GM19023 (cell line): ENCODE measurements at regions not wholly inside any gene's neighbourhood (a gene's known extent, or its start where the extent isn't known, plus 50 kb on each side); places are given as distances from the start of the nearest gene placed in this dataset.
"Not testable (repeated sequence)": the region's sequence is repeated elsewhere in the genome, so short reads cannot be mapped to it uniquely, and the experiment has no call there.

Experiments
- ATAC-seq: cut with Tn5 transposase; IDR thresholded peaks from one replicate; pipeline ENCODE4 v1.9.1; 2021; ENCODE audit warnings: mild to moderate bottlenecking, moderate library complexity; ENCODE audit not compliant: unreplicated experiment

DNA sequence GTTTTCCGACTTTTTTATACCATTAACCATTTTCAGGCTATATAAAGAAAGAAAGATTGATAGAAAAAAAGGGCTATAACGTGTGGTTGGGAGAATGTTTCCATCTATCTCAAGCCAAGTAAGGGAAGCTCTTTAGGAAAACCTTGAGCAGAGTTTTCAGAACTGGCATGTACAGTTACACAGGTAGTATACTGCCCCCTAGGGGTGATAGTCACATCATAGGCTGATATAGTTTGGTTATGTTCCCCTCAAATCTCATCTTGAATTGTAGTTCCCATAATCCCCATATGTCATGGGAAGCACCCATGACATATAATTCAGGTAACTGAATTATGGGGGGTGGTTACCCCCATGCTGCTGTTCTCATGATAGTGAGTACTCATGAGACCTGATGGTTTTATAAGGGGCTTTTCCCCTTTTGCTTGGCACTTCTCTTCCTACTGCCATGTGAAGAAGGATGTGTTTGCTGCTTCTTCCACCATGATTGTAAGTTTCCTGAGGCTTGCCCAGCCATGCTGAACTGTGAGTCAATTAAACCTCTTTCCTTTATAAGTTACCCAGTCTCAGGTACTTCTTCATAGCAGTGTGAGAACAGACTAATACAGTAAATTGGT, 186.8 kb downstream of the TMA16 start:
- peak; percentile 80 for ATAC-seq

- ATAC-seq, result no peak
These were observed 194.4 kb downstream of the TMA16 start for GRCh38 chr4:163688856-163689255.

DNA sequence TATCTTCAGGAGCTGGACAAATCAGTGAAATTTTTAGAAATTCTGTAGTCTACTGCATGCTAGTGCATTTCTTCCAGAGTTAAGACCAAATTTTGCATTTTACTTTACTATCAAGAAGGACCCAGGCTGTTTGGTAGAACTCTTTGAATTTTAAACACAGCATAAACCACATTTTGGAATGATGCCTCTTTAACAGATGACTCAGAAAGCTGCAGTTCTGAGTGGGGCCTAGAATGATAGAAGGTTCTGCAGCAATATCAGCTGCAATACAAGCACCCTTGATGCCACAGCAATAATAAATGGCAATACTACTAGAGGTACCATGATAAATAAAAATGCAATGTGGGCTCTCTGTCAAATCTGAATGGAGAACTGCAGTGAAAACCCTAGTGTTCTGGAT, 198.7 kb downstream of the TMA16 start:
- no peak for ATAC-seq

- ATAC-seq, result no peak
These were observed 199.3 kb downstream of the TMA16 start for GRCh38 chr4:163693776-163694175.

GRCh38 chr4:163694385-163694784, 199.9 kb downstream of the TMA16 start:
- no peak for ATAC-seq

DNA sequence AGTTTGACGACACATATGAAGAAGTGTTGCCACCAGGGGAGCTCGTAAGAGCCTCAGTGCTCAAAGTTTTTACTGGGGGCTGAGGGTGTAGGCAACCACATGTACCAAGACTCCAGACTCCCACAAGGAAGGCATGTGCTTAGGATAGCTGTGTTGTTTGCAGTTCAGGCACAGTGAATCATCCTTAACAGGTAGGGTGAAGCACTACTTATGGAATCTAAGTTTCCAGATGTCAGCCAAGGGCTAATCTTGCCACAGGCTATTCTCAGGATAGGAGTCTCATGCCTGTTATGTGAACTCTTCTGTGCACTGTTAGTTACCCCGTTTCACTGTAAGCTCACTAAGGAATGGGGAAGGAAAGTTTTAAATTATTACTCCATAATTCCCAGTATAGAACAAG, 202.6 kb downstream of the TMA16 start:
- no peak for ATAC-seq

DNA sequence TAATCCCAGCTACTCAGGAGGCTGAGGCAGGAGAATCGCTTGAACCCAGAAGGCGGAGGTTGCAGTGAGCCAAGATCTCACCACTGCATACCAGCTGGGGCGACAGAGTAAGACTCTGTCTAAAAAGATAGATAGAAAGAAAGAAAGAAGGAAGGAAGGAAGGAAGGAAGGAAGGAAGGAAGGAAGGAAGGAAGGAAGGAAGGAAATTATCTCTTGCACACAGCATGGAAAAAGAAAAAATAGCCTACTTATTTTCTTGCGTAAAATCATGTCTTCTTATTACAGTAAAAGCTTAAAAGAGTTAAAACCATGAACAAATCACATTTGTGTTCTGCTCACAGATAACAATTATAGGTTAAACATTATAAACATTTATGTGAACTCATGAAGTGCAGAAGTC, 205.9 kb downstream of the TMA16 start:
- not testable (repeated sequence) for ATAC-seq

GRCh38 chr4:163701916-163702315, 207.4 kb downstream of the TMA16 start:
- ATAC-seq, result peak; percentile 96

GRCh38 chr4:163702736-163703135, 208.2 kb downstream of the TMA16 start:
- ATAC-seq, result no peak

DNA sequence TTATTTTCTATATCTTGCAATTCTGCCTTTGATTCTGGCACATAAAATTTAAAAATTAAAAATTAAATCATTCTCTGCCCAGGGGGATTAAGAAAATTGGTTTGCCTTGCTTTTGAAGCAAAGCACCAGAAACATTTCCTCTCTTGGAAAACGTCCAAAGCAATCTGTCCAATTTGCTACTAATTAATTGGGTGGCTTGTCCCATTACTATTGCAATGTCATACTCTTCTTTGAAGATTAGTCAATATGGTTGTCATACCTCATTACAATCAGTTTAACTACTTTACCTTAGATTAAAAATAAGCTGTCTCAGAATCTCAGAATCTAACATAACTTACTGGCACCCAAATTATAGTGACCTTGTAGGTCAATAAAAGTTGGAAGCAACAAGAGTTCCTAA, 208.8 kb downstream of the TMA16 start:
- no peak for ATAC-seq

DNA sequence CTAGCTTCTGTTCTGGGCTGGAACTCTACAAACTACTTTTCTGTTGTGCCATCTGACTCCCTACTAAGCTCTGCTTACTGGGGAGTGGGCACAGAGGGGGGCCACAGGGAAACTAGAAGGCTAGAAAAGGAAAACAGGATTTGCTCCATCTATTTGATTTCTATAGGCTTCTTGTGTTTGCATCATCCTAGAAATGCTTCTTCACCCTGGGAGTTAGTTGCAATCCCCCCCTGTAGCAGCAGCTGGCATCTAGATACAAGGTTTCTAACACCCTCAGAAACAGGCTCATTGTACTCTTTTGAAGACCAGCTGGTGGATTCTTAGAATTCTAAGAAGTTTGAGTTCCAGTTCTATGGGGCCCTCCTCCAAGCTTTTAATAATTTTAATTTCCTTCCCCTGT, 213.4 kb downstream of the TMA16 start:
- ATAC-seq, result no peak

DNA sequence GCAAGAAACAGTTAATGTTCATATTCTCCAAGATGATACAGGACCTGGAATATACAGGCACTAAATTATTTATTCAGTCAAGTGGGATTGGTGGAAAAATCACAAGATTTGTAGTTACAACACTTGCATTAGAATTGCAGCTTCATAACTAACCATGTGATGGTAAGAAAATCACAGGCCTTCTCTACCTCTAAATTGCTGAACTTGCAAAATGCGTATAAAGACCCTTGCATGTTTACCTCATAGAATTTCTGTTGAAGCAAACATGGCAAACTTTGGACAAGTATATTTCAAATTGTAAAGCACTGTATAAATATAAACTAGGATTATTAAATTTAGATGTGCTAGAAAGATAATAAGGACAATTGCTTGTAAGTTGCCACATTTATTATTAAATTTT, 215.1 kb downstream of the TMA16 start:
- ATAC-seq, result no peak

GRCh38 chr4:163710158-163710557, 215.7 kb downstream of the TMA16 start:
- ATAC-seq, result no peak

- not testable (repeated sequence) for ATAC-seq
These were observed 230.0 kb downstream of the TMA16 start for GRCh38 chr4:163724495-163724894.

DNA sequence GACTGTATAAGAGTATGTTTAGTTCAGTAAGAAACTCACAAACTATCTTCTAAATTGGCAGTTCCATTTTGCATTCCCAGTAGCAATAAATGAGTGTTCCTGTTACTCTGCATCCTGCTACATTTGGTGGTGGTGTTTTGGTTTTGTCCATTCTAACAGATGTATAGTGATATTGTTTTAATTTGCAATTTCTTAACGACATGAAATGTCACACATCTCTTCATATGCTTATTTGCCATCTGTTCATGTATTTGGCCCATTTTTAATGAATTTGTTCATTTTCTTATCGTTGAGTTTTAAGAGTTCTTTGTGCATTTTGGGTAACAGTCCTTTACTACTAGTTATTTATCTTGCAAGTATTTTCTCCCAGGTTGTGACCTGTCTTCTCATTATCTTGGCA, 232.2 kb downstream of the TMA16 start:
- no peak for ATAC-seq

DNA sequence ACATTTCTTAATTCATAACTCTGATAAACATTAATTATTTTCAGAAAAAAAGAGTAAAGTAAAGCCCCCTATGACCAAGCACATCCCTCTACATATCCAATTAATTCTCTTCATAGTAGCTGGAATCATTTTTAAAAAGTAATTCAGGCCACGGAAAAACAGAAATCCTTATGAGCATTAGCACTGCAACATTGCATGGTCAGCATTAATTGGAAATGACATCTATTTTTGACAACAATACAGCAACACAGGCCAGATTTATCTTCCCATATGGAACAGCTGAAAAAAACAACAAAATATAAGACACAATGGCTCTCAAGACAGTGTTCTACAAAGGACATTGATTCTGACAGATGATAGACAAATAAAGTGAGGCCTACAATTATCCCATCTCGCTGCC, 236.6 kb downstream of the TMA16 start:
- ATAC-seq, result no peak

- ATAC-seq, result no peak
These were observed 238.0 kb downstream of the TMA16 start for GRCh38 chr4:163732473-163732872.

DNA sequence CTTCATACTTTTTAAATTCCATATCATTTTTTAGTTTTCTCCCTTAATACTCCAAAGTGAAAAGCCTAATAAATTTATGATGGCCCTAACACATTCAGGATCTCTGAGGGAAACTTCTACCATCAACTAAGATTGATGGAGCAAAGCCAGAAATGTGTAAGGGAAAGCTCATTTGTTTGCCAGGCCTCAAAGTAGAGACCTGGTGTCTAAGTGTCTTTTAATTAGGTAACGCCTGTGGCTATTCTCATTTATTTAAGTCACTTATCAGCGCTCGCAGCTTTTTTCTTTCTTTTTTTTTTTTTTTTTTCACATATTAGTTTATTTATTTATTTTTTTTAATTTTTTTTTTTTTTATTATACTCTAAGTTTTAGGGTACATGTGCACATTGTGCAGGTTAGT, 242.4 kb downstream of the TMA16 start:
- no peak for ATAC-seq

DNA sequence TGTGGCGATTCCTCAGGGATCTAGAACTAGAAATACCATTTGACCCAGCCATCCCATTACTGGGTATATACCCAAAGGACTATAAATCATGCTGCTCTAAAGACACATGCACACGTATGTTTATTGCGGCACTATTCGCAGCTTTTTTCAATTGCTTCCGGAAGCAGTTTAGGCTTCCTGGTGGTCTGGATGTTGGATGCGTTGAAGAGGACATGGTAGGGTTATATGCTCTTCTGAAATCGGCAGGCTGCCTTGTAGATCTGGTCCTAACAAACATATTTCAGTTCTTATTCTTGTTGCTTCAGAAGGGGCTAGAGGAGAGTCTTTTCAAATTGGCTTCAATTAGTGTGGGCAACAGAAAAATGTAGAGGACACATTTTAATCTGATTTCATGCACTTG, 243.4 kb downstream of the TMA16 start:
- ATAC-seq, result not testable (repeated sequence)

DNA sequence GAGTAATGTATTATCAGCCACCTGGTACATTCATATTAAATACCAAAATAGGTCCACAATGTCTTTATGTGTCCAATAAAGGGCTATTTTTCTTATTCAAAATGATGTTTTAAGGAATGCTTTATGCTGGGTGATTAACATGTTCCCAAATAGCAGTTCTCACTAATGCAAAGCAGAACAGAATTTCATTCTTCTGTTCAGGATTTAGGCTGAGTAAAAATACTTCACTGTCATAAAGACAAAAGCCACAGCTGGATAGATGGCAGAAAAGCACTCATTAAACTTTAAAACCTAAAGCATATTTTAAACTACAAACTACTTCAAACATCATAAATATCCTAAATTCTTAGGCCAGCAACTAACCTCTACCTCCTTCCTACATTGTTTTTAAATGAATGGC, 244.0 kb downstream of the TMA16 start:
- no peak for ATAC-seq

DNA sequence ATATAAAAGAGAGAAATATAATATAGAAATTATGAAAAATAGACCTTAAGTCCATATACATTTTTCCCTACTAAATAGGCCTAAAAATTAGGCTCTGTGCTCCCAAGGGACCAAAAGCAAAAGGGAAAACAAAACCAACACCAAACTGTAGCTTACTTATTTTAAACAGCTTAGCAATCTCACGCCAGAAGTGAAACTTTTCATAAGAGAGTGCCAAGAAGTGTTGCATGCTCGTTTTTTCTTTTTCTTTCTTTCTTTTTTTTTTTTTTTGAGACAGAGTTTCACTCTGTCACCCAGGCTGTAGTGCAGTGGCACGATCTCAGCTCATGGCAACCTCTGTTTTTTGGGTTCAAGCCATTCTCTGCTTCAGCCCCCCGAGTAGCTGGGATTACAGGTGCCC, 250.4 kb downstream of the TMA16 start:
- ATAC-seq, result peak; percentile 91

DNA sequence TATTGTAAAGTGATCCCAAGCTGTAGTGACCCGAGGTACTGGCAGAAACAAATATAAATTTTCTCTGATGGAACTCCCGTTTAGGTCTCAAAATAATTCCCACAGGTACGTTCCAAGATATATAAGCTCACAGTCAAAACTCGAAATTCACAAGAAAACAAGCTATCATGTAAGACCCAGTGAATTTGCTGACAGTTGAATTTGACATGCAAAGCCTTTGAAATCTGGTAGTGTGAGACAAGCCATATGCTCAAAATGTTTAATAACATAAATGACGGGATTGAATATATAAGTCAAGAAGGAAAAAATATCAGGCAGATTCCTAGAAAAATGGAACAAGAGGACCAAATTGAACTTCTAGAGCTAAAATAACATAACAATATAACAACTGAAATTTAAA, 252.8 kb downstream of the TMA16 start:
- no peak for ATAC-seq

GRCh38 chr4:163747886-163748285, 253.4 kb downstream of the TMA16 start:
- ATAC-seq, result no peak
